ENCODE measurements at regions not wholly inside any gene's neighbourhood (a gene's known extent, or its start where the extent isn't known, plus 50 kb on each side); places are given as distances from the start of the nearest gene placed in this dataset.
"Not testable (repeated sequence)": the region's sequence is repeated elsewhere in the genome, so short reads cannot be mapped to it uniquely, and the experiment has no call there.

DNA sequence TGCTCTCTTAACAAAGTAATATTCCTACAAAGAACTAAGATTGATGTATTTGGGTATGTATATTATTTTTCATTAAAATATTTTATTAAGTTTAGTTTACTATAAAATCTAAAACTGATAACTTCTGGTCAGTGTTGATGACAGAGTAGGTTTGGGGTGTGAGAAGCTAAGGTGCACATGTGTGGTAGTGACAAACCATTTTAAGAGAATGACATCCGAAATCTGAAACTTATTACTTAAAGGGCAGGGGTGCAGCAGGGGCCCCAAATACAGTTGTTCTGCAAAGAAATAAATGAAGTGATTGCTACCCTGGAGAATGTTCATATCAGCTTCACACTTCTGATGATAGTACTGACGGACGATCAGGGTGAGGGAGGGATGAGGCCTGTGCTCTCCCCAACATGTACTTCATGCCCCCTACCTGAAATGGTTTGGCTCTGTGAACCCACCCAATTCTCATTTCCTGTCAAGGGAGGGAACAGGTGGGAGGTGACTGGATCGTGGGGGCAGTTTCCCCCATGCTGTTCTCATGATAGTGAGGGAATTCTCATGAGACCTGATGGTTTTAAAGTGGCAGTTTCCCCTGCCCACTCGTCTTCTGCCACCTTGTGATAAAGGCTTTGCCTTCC is 125.3 kb upstream of the RFX3 start:
- TF ChIP-seq CTCF (IDR thresholded peaks at IDR 0.05; ENCODE audit: low read depth, low read length, missing control alignments), result no peak
- no peak for DNase-seq (ENCODE audit: extremely low read depth, low read depth)
- no peak overlapping the region for H3K4me3 ChIP-seq (replicated peaks; ENCODE audit: low read depth, low read length)

DNA sequence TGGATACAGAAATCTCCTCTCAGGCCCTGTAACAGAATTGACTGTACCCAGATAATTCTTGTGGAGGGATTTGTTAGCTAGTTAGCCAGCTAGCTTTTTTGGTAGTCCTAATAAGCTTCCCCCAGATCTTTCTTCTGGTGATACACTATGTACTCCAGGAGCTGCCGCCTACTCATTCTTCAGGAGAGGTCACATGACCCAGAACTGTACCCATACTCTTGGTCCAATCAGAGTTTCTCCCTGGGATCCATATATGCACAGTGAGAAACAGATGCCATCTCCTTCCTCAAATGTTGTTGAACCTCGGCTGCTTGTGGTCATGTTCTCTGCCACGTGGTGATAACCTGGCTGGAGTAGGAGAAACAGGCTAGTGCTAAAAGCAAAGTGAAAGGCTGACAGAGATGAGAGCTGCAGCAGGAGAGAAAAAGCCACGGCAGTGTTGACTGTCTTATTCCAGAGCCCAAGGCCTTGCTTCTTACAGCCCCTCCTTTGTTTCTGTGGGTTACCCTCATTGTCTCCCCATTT is 123.0 kb upstream of the RFX3 start:
- H3K4me3 ChIP-seq (replicated peaks; ENCODE audit: low read depth, low read length), result no peak overlapping the region
- DNase-seq (ENCODE audit: extremely low read depth, low read depth), result no peak
- no peak for TF ChIP-seq CTCF (IDR thresholded peaks at IDR 0.05; ENCODE audit: low read depth, low read length, missing control alignments)

- TF ChIP-seq CTCF (IDR thresholded peaks at IDR 0.05; ENCODE audit: low read depth, low read length, missing control alignments), result no peak
- DNase-seq (ENCODE audit: extremely low read depth, low read depth), result no peak
- H3K4me3 ChIP-seq (replicated peaks; ENCODE audit: low read depth, low read length), result no peak overlapping the region
Measured at GRCh38 chr9:3648266-3648665, 122.5 kb upstream of the RFX3 start.

GRCh38 chr9:3647652-3648051 is 121.9 kb upstream of the RFX3 start:
- no peak overlapping the region for H3K4me3 ChIP-seq (replicated peaks; ENCODE audit: low read depth, low read length)
- no peak for TF ChIP-seq CTCF (IDR thresholded peaks at IDR 0.05; ENCODE audit: low read depth, low read length, missing control alignments)
- no peak for DNase-seq (ENCODE audit: extremely low read depth, low read depth)

GRCh38 chr9:3646226-3646625 is 120.4 kb upstream of the RFX3 start:
- DNase-seq (ENCODE audit: extremely low read depth, low read depth), result no peak
- H3K4me3 ChIP-seq (replicated peaks; ENCODE audit: low read depth, low read length), result no peak overlapping the region
- TF ChIP-seq CTCF (IDR thresholded peaks at IDR 0.05; ENCODE audit: low read depth, low read length, missing control alignments), result no peak

GRCh38 chr9:3642075-3642474 is 116.3 kb upstream of the RFX3 start:
- not testable (repeated sequence) for DNase-seq (ENCODE audit: extremely low read depth, low read depth); H3K4me3 ChIP-seq (replicated peaks; ENCODE audit: low read depth, low read length)

DNA sequence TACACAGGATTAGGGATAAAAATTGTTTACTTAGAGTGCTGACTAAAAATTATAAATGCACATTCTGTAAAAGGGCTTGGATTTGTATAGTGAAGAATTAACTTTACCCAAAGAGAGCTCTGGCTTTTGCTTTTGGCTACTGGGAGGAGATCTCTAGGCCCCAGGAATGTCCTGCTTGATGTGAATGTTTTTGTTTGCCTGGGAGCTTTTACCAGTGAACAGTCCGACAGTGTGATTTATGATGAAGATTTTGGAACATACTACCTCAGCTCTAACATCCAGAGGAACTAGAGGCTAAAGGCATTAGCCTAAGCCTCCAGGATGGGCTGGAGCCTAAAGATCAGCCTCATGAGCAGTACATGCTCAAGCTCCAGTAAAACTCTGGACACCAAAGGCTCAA is 103.7 kb upstream of the RFX3 start:
- no peak overlapping the region for H3K4me3 ChIP-seq (replicated peaks; ENCODE audit: low read depth, low read length)
- no peak for TF ChIP-seq CTCF (IDR thresholded peaks at IDR 0.05; ENCODE audit: low read depth, low read length, missing control alignments)
- DNase-seq (ENCODE audit: extremely low read depth, low read depth), result no peak
